Upper lobe of right lung (tissue), 1 donor: ENCODE measurements at regions not wholly inside any gene's neighbourhood (a gene's known extent, or its start where the extent isn't known, plus 50 kb on each side); places are given as distances from the start of the nearest gene placed in this dataset.

Experiments used
- ATAC-seq: fragments of 200-7000 bp; cut with Tn5 transposase; one replicate; pipeline ENCODE4 v1.9.1; 2020; ENCODE audit warnings: mild to moderate bottlenecking, moderate library complexity
- DNase-seq: peaks from one replicate; pipeline ENCODE4 v3.0.0-alpha.2; 2020
- H3K27ac ChIP-seq: fragments of 200-600 bp; one replicate; pipeline ENCODE4 v1.8.0; 2022
- H3K27me3 ChIP-seq: fragments of 200-600 bp; one replicate; pipeline ENCODE4 v1.8.0; 2022; ENCODE audit warnings: mild to moderate bottlenecking
- H3K36me3 ChIP-seq: fragments of 200-600 bp; one replicate; pipeline ENCODE4 v1.8.0; 2022
- H3K4me1 ChIP-seq: fragments of 200-600 bp; one replicate; pipeline ENCODE4 v1.8.0; 2022
- H3K4me3 ChIP-seq: fragments of 200-600 bp; one replicate; pipeline ENCODE4 v1.8.0; 2022; ENCODE audit warnings: mild to moderate bottlenecking
- H3K9me3 ChIP-seq: fragments of 200-600 bp; one replicate; pipeline ENCODE4 v1.8.0; 2022
- CTCF ChIP-seq: fragments of 200-600 bp; IDR thresholded peaks from one replicate; pipeline ENCODE4 v1.8.0; 2022; ENCODE audit warnings: antibody characterized with exemption
- intact Hi-C: fragments of 100-400 bp; cut with DNase I; formaldehyde crosslinking; loops from one replicate; pipeline ENCODE4 v1.11.0; 2022
- donor health status: DM: no; HTN: yes; CAD: no; lungs with severe emphysema.

- intact Hi-C loops, result no loop called here
- DNase-seq (no peak), ATAC-seq (no peak)
- no peaks in the 10 kb centered on the region for H3K9me3 ChIP-seq
- no peak for TF ChIP-seq CTCF
- H3K27me3 ChIP-seq, result no peaks in the 10 kb centered on the region
- no peak overlapping the region for H3K27ac ChIP-seq
- no peaks in the 10 kb centered on the region for H3K36me3 ChIP-seq
- no peaks in the 10 kb centered on the region for H3K4me1 ChIP-seq
- no peak overlapping the region for H3K4me3 ChIP-seq
Observed at GRCh38 chr3:177770383-177771230, 573.3 kb upstream of the TBL1XR1 start.

DNA sequence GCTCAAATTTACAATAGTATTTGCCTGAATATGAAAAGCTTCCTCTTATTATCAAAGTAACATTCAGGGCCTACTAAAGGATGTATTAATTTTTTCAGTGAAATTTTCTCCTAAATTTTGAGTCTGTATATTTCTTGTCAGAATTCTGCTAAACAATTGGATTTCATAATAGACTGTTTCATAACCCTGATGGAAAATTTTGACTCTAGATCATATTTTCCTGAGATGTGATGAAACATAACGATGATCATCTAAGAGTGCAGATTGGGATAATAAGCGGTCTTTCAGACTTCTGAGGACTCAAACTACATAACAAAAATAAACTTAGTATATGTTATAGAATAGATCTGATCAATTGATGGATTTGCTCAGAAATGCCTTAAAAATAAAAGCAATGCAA, 574.5 kb upstream of the TBL1XR1 start:
- peak overlapping the region; percentile 27 for H3K27ac ChIP-seq
- no peak for DNase-seq
- peaks cover 4% of the 10 kb centered on the region for H3K4me1 ChIP-seq
- intact Hi-C loops, result no loop called here
- no peaks in the 10 kb centered on the region for H3K36me3 ChIP-seq
- no peaks in the 10 kb centered on the region for H3K27me3 ChIP-seq
- no peak for TF ChIP-seq CTCF
- H3K4me3 ChIP-seq, result no peak overlapping the region
- ATAC-seq, result no peak
- no peaks in the 10 kb centered on the region for H3K9me3 ChIP-seq

DNA sequence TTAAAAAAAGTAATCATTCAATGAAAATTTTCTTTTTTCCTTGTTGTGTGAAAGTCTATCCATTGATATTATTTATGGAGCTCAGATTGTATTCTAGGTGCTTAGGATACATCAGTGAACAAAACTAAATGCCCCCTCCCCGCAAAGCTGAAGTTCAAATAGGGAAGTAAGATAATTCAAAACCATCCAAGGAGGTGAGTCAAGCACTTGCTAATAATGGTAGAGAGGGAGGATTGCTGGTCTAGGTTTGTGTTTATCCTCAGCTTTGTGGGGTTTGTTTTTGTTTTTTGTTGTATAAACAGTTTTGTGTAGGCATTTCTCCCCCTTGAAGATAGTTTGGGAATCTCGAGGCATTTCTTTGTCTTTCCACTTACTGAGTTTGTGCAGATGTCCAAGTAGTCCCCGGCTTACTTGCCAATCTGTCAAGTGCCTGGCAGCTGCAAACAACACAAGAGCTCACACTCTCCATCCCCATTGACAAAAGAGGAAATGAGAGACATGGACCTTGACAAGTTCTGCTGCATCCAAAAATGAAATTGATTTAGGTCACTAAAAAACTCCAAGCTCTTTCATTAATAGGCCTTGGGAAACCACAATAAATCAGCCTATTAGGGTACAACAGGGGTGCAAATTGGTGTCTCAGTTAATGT, 575.8 kb upstream of the TBL1XR1 start:
- no peak overlapping the region for H3K4me3 ChIP-seq
- DNase-seq, result no peak
- peaks cover 7% of the 10 kb centered on the region for H3K4me1 ChIP-seq
- intact Hi-C loops, result no loop called here
- TF ChIP-seq CTCF, result no peak
- no peaks in the 10 kb centered on the region for H3K9me3 ChIP-seq
- no peaks in the 10 kb centered on the region for H3K36me3 ChIP-seq
- no peak overlapping the region for H3K27ac ChIP-seq
- no peaks in the 10 kb centered on the region for H3K27me3 ChIP-seq
- no peak for ATAC-seq

DNA sequence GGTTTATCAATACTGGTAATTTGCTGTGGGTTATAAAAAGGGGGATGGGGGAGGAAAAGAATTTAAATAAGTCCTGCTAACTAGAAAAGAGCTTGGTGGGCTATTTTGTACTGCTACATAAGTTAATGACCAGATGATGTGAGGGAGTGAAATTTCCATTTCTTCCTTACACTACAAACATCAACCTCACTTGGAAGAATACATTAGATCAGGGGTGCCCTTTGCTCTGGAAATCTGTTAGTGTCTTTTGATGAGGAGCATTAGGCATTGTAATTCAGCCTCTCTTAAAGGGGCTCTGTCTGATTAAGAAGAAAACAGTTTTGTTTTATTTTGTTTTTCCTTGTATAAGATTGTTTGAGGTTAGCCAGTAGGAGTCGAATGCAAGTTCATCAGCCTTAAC, 576.4 kb upstream of the TBL1XR1 start:
- ATAC-seq, result no peak
- TF ChIP-seq CTCF, result no peak
- no peaks in the 10 kb centered on the region for H3K27me3 ChIP-seq
- no peak overlapping the region for H3K27ac ChIP-seq
- no peaks in the 10 kb centered on the region for H3K9me3 ChIP-seq
- H3K36me3 ChIP-seq, result no peaks in the 10 kb centered on the region
- intact Hi-C loops, result no loop called here
- H3K4me3 ChIP-seq, result no peak overlapping the region
- H3K4me1 ChIP-seq, result peaks cover 14% of the 10 kb centered on the region
- DNase-seq, result no peak

DNA sequence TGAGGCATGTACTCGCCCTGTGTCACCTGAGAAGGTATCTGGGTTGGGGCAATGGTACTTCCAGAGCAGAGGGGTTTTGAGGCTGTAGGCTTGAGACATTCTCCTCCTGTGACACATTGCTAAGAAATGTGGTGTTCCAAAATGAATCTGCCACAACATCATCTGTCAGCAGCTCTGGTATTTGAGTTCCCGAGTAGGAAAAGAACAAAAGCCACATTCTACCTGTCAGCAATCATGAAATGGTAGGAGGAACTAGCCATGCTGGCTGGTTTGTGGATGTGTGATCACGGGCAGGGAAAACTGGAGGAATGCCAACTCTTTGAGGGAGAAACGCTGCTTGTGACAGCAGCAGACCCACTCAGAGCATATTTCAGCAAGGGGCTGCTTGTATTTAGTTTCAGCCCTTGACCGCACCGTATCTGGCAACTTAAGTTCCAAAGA, 579.4 kb upstream of the TBL1XR1 start:
- DNase-seq, result no peak
- H3K27ac ChIP-seq, result no peak overlapping the region
- peaks cover 30% of the 10 kb centered on the region for H3K4me1 ChIP-seq
- no peaks in the 10 kb centered on the region for H3K27me3 ChIP-seq
- intact Hi-C loops, result no loop called here
- H3K4me3 ChIP-seq, result no peak overlapping the region
- no peak for TF ChIP-seq CTCF
- no peaks in the 10 kb centered on the region for H3K36me3 ChIP-seq
- no peak for ATAC-seq
- no peaks in the 10 kb centered on the region for H3K9me3 ChIP-seq
